ENCODE measurements at regions not wholly inside any gene's neighbourhood (a gene's known extent, or its start where the extent isn't known, plus 50 kb on each side); places are given as distances from the start of the nearest gene placed in this dataset.
"Not testable (repeated sequence)": the region's sequence is repeated elsewhere in the genome, so short reads cannot be mapped to it uniquely, and the experiment has no call there.

DNA sequence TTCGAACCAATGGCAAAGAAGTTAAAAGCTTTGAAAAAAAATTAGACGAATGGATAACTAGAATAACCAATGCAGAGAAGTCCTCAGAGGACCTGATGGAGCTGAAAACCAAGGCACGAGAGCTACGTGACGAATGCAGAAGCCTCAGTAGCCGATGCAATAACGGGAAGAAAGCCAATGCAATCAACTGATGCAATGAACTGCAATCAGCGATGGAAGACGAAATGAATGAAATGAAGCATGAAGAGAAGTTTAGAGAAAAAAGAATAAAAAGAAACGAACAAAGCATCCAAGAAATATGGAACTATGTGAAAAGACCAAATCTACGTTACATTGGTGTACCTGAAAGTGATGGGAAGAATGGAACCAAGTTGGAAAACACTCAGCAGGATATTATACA, 52.6 kb upstream of the MRPS30 start:
- ATAC-seq; DNase-seq; intact Hi-C loops (cut with DNase I): not testable (repeated sequence)

DNA sequence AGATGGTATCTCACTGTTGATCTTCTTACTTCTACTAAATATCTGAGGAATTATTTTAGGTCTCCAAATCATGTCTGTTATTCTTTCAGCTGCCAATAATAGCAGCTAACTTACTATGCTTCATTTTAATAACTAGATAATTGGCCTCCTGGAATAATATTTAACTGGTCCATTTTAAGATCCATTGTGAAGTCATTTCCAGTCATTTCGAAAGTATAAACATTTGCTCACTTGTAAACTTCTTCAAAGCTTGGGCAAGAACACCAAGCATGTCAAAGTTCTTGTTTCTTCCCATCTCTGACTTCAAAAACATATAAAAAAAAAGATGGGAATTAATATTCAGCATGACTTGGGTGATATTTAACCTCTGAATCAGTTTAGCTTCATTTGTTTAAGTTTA, 61.4 kb upstream of the MRPS30 start:
- no peak for DNase-seq
- ATAC-seq = no peak
- intact Hi-C loops (cut with DNase I) = no loop called here

DNA sequence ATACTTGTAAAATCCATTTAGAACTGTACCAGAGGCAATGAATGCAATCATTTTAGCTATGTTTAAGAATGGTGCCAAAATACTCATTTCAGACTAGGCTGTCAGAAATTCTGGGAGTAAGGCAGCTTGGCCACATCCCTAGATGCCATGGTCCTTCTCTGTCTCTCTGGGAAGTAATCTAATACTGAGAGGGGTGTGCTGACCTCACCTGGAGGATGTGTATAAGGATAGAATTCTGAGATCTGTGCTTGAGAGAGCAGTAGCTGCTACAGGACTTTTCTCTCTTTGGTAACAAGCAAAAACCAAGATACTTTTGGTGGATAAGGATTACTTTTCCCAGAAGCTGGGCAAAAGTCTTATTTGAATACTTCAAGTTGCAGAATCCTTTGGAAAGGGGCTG, 68.1 kb upstream of the MRPS30 start:
- intact Hi-C loops (cut with DNase I) = no loop called here
- no peak for DNase-seq
- ATAC-seq = no peak

DNA sequence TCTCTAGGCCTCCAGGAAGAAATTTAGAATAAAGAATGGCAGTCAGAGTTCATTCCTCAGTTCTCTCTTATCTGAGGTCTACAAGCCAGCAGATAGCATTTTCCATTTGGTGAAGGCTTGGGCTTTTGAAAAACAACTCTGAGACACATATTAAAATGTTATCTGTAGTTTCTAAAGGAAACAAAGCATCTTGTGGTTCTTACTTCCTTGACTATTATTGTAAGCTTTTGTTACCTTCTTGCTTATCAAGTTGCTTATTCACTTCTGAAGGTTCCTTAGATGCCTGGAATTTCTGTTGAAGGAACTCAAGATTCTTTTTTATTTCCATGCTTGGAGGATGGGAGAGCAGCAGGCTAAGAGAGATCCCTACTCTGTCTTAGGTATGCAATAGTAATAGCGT, 79.2 kb upstream of the MRPS30 start:
- intact Hi-C loops (cut with DNase I) = no loop called here
- ATAC-seq (no peak), DNase-seq (no peak)

DNA sequence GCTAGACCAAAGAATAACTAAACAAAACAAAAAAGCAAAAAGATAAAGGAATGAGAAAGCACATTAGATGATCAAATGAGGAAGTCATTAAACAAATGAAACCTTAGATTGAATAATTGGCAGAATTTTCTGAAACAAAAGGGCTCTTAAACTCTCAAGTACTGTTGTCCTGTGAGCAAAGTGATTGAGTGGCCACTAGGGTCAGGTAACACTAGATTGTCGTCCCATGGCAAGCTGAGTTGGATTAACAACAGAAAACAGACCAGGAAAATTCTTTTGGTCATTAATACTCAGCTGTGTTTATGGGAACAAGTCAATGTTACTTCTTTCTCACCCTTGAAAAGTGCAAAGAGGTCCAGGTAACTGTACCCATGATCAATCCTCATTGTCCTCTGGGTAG, 81.6 kb upstream of the MRPS30 start:
- ATAC-seq (no peak), DNase-seq (no peak)
- intact Hi-C loops (cut with DNase I) = no loop called here

DNA sequence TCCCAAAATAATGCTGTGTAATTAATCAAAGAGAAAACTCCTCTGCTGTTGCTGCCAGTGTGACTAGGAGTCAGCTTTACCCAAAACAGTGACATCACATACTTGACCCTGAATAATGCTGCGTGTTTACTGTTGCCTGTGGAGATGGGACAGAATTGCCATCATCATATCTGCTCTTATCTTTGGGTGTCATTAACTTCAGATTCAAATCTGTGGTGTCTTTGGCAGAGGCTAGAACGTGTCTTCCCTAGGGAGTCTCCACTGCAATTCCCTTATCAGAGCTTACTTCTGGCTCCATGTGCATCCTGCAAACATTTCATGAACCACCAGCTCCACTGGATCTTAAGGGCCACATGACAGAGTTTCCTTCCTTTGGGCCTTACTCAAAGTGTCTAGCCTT, 88.9 kb upstream of the MRPS30 start:
- intact Hi-C loops (cut with DNase I) = no loop called here
- ATAC-seq = no peak
- DNase-seq = no peak

DNA sequence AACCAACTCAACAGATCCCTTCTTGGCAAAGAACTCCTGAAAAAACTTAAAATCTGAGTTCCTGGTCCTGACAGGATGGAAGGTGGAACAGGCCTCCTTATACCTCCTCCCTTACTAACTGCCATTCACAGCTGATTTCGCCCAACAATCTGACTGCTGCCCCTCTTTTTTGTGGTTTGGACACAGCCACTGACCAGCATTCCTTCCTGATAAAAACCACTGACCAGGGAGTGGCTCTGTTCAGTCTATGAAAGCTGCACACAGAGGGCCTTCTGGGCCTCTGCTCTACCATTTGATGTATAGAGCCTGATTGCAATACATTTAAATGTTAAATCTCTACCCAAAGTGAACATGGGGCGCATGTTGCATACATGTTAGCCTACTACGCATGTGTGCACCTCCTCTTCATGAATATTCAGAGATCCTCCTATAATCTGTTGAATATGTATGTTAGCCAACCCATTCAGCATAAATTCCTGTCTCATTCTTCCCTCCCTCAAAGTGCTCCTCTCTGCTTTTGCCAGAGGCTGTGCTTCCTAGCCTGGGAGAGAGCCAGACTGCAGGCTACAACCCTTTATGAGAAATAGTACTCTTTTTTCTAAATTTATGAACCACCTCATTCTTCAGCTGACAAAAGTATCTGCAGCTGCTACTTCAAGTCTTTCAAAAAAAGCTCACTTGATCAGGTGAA, 93.7 kb upstream of the MRPS30 start:
- intact Hi-C loops (cut with DNase I) = no loop called here
- ATAC-seq (no peak), DNase-seq (no peak)

DNA sequence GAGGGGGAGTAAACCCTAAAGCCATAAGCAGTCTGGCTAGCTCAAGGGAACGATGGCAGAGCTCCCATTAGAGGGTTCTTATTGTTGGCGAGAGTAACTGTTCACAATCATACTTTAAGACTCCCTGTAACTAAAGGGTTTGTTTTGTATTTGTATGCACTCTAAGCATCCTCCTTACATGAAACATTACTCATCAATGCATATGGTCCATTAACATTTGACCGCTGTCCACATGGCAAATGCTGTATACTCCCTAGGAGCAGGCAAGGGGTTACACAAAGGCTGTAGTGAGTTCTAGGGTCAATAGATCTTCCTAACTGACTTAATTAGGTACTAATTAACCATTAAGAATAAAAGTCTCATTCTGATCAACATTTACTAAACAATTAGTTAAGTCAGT, 95.3 kb upstream of the MRPS30 start:
- no peak for DNase-seq
- ATAC-seq = no peak
- intact Hi-C loops (cut with DNase I) = no loop called here

DNA sequence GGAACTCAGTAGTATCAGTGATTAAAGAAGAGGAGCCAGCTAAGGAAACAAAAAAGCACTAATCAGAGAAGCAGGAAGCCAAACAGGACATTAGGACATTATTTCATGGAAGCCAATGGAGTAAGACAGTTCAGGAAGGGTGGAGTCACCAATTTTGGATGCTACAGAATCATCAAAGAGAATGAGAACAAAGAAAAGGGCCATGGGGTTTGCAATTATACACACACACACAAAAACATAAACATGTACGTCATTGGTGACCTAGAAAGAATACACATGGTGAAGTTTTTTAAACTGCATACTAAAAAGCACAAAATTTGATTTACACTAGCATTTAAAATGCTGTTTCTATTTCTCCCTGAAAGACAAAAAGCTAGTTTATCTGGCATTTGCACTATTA, 96.8 kb upstream of the MRPS30 start:
- intact Hi-C loops (cut with DNase I) = no loop called here
- no peak for ATAC-seq
- no peak for DNase-seq

DNA sequence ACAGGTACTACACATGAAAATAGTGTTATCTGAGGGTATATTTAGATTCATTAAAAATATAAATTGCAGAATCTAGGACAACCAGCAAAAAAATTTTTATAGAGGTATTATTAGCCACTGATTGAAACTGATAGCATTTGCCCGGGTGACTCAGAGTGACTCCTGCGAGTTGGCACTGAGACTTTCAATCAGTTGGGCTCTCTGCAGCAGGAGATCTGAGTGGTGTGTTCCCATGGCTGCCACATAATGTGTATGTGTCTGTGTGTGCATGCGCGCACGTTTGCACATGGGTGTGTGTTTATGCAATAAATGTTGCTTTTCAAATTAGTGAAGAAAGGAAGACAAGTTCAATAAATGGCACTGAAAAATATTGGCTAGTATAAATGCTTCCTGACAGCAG, 100.1 kb upstream of the MRPS30 start:
- intact Hi-C loops (cut with DNase I) = no loop called here
- DNase-seq (no peak), ATAC-seq (no peak)

DNA sequence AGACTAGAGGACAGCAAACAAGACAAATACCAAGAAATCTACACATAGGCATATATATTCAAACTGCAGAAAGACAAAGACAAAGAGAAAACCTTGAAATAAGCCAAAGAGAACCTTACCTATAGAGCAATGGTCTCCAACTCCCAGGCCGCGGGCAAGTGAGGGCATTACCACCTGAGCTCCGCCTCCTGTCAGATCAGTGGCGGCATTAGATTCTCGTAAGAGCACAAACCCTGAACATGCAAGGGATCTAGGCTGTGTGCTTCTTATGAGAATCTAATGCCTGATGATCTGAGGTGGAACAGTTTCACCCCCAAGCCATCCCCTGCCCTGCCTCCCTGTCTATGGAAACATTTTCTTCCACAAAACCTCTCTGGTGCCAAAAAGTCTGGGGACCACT, 101.0 kb upstream of the MRPS30 start:
- intact Hi-C loops (cut with DNase I) = no loop called here
- ATAC-seq = no peak
- no peak for DNase-seq

DNA sequence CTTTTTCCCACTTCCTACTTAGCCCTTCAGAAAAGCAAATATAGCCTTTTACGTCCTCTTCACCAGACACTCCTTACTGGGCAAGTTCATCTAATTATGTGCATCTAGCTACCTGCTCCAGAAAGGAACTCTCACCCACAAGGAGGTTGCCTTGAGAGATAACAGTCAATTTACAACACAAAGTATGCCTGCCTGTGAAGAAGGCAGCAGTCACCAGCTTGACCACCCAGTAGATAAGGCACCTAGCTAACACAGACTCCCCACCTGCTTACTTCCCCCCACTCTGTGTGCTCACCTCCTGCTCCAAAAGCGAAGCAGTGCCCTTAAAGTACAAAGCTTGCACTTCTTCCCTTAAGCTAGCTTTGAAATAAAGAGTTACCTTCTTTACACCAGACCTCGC, 111.7 kb upstream of the MRPS30 start:
- intact Hi-C loops (cut with DNase I) = no loop called here
- ATAC-seq (no peak), DNase-seq (no peak)

DNA sequence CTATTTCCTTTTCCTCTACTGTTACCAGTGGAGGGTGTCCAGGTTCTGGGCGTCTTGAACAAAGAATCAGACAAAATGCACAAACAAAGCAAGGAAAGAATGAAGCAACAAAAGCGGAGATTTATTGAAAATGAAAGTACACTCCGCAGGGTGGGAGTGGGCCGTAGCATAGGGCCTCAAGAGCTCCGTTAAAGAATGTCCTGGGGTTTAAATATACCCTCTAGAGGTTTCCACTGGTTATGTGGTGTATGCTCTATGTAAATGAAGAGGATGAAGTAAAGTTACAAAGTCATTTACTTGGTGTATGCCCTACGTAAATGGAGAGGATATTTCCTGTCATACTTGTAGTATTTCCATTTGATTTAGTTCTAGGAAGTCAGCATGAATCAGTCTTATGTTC, 113.5 kb upstream of the MRPS30 start:
- no peak for DNase-seq
- intact Hi-C loops (cut with DNase I) = no loop called here
- ATAC-seq = no peak

DNA sequence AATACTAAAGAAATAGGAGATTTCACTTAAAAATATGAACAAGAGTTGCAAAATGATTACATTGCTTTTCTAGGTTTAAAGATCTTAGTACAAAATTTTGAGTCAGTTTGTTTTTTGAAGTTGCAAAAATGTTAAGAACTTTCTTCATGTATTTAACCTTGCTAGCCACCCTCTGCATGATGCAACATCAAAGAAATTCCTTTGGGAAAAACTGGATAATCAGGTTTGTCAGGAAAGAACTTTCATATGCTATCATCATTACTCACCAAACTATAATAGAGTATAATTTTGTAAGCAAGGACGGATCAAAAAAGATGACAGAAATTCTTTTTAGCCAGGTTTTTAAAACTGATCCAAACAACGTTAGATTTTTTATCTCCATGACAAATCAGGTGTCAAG, 116.9 kb upstream of the MRPS30 start:
- DNase-seq = no peak
- ATAC-seq = no peak
- intact Hi-C loops (cut with DNase I) = no loop called here

DNA sequence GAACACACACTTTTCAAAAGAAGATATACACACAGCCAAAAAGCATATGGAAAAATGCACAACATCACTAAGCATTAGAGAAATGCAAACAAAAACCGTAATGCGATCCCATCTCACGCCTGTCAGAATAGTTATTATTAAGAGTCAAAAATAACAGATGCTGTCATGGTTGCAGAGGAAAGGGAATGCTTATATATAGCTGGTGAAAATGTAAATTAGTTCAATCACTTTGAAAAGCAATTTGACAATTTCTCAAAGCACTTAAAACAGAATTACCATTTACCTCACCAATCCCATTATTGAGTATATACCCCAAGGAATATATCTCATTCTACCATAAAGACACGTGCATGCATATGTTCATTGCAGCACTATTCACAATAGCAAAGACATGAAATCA, 126.8 kb upstream of the MRPS30 start:
- ATAC-seq (no peak), DNase-seq (no peak)
- intact Hi-C loops (cut with DNase I) = no loop called here

DNA sequence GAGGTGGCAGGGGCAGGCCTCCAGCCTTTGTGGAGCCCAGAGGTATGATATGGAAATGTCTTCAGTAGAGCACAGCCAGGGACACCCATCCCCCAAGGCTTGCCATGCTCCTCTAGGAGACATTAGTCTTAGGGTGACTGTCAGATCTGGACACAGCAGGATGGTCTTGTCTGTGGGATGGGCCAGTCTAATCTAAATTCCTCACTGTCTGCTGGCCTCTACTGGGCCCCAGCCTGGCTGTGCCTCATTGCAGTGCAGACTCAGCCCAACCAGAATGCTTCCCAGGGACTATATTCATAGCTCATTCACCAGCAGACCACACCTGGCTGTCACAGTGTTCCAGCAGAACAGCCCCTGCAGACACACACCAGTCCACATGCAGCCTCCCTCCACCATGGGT, 129.5 kb upstream of the MRPS30 start:
- intact Hi-C loops (cut with DNase I) = no loop called here
- DNase-seq (no peak), ATAC-seq (no peak)

DNA sequence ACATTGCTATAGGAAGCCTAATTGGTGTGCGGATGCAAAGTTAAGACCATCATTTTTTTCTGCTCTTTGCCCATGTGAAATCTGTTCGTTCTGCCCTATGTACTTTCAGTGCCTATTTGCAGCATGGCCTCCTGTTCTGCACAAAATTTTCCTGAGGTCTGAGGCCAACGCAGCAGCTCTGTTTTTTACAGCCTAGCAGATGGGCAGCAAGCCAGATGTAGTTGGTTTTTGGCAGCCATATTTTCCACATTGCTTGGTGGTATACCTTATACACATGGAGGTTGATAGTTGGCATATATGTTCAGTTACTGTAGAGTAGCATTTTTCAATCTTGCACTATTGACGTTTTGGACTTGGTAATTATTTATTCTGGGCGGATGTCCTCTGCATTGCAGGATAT, 133.5 kb upstream of the MRPS30 start:
- intact Hi-C loops (cut with DNase I) = no loop called here
- DNase-seq (no peak), ATAC-seq (no peak)

DNA sequence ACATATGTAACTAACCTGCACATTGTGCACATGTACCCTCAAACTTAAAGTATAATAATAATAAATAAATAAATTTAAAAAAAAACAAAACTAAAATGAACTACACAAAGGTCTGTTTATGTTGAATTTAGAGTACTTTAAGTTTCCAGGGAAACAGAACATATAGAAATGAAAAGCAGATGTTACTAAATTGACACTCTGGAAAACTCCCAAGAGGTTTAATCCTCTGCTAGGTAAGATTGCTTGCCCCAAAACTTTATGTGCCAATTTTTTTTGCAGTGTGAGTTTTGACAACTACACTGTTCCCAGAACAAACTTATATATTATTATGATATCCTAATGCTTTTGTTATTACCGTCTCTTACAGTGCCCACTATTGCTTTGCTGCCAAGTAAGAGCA, 134.3 kb upstream of the MRPS30 start:
- DNase-seq = no peak
- ATAC-seq = no peak
- intact Hi-C loops (cut with DNase I) = no loop called here

DNA sequence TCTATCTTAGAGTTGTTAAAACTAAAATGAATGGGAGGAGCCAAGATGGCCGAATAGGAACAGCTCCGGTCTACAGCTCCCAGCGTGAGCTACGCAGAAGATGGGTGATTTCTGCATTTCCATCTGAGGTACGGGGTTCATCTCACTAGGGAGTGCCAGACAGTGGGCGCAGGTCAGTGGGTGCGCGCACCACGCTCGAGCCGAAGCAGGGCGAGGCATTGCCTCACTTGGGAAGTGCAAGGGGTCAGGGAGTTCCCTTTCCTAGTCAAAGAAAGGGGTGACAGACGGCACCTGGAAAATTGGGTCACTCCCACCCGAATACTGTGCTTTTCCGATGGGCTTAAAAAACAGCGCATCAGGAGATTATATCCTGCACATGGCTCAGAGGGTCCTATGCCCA, 140.3 kb upstream of the MRPS30 start:
- DNase-seq; ATAC-seq; intact Hi-C loops (cut with DNase I): not testable (repeated sequence)

DNA sequence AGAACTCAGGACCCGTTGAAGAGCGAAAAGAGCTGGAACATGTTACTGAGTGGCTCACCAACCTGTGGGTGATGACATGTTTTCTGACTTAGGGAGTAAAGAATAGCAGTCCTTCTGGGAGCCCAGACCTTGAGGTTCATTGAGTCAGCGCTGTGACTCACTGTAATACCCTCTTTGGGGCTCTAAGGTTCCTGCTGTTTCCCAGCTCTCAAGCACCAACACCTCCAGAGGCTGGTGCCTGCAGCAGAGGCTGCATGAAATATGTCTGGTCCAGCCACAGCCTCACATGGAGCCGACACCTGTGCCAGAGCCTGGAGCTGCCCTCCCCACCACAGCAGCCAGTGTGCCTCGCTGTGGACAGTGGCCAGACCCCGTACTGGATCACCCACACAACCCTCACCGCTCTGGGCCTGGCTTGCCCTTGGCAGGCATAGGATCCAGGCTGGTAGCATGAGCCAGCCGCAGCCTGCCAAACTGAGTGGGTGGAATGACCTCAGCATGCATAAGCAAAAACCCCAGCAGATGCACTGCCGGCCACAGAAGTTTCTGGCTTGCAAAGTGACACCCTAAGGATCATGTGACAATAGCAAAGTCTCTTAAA, 143.5 kb upstream of the MRPS30 start:
- DNase-seq (no peak), ATAC-seq (no peak)
- intact Hi-C loops (cut with DNase I) = no loop called here

DNA sequence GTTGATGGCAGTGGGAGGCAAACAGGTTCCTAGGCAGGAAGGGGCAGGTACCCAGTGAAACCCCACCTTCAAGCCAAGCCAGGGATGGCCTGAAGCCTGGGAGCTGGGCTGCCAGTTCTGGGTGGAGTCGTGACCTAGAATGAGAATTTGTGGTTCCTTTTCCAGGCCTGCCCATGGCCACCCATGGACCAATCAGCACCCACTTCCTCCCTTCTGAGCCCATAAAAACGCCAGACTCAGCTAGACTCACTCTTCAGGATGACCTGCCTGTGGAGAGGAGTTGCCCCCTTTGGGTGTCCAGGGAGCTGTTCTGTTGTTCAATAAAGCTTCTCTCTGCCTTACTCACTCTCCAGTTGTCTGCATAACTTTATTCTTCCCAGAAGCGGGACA, 144.0 kb upstream of the MRPS30 start:
- DNase-seq (no peak), ATAC-seq (no peak)
- intact Hi-C loops (cut with DNase I) = no loop called here
